ENCODE measurements at regions not wholly inside any gene's neighbourhood (a gene's known extent, or its start where the extent isn't known, plus 50 kb on each side); places are given as distances from the start of the nearest gene placed in this dataset.
"Not testable (repeated sequence)": the region's sequence is repeated elsewhere in the genome, so short reads cannot be mapped to it uniquely, and the experiment has no call there.

- DNase-seq (ENCODE audit: low read depth), result no peak
Measured at GRCh38 chr6:97917369-97917768, 634.4 kb upstream of the MMS22L start.

- DNase-seq (ENCODE audit: low read depth), result no peak
Measured at GRCh38 chr6:97919046-97919445, 636.0 kb upstream of the MMS22L start.

GRCh38 chr6:97919631-97920030, 636.6 kb upstream of the MMS22L start:
- no peak for DNase-seq (ENCODE audit: low read depth)

GRCh38 chr6:97923249-97923648, 640.2 kb upstream of the MMS22L start:
- DNase-seq (ENCODE audit: low read depth), result no peak

- DNase-seq (ENCODE audit: low read depth), result no peak
Measured at GRCh38 chr6:97925504-97925903, 642.5 kb upstream of the MMS22L start.

GRCh38 chr6:97939440-97940168, 656.6 kb upstream of the MMS22L start:
- no peak for DNase-seq (ENCODE audit: low read depth)

- DNase-seq (ENCODE audit: low read depth), result no peak
Measured at GRCh38 chr6:97947841-97948240, 664.8 kb upstream of the MMS22L start.

GRCh38 chr6:97958134-97958533, 675.1 kb upstream of the MMS22L start:
- DNase-seq (ENCODE audit: low read depth), result no peak

GRCh38 chr6:97963193-97963592, 680.2 kb upstream of the MMS22L start:
- DNase-seq (ENCODE audit: low read depth), result no peak

- DNase-seq (ENCODE audit: low read depth), result no peak
Measured at GRCh38 chr6:97969065-97969464, 686.0 kb upstream of the MMS22L start.

GRCh38 chr6:97977084-97977483, 694.1 kb upstream of the MMS22L start:
- no peak for DNase-seq (ENCODE audit: low read depth)

- no peak for DNase-seq (ENCODE audit: low read depth)
Measured at GRCh38 chr6:97978855-97979271, 695.8 kb upstream of the MMS22L start.

GRCh38 chr6:97979285-97979684, 696.3 kb upstream of the MMS22L start:
- DNase-seq (ENCODE audit: low read depth), result not testable (repeated sequence)

- DNase-seq (ENCODE audit: low read depth), result no peak
Measured at GRCh38 chr6:97989451-97989850, 706.4 kb upstream of the MMS22L start.

- no peak for DNase-seq (ENCODE audit: low read depth)
Measured at GRCh38 chr6:97995158-97995557, 712.1 kb upstream of the MMS22L start.

GRCh38 chr6:98002678-98003077, 719.7 kb upstream of the MMS22L start:
- DNase-seq (ENCODE audit: low read depth), result no peak

- DNase-seq (ENCODE audit: low read depth), result no peak
Measured at GRCh38 chr6:98014442-98015201, 731.6 kb upstream of the MMS22L start.

GRCh38 chr6:98016565-98016964, 733.5 kb upstream of the MMS22L start:
- DNase-seq (ENCODE audit: low read depth), result no peak

- DNase-seq (ENCODE audit: low read depth), result no peak
Measured at GRCh38 chr6:98020222-98020621, 737.2 kb upstream of the MMS22L start.

GRCh38 chr6:98024359-98024758, 741.3 kb upstream of the MMS22L start:
- DNase-seq (ENCODE audit: low read depth), result no peak

GRCh38 chr6:98027898-98028297, 744.9 kb upstream of the MMS22L start:
- no peak for DNase-seq (ENCODE audit: low read depth)

GRCh38 chr6:98033617-98034016, 750.6 kb upstream of the MMS22L start:
- DNase-seq (ENCODE audit: low read depth), result no peak

GRCh38 chr6:98036344-98036923, 753.4 kb upstream of the MMS22L start:
- DNase-seq (ENCODE audit: low read depth), result no peak

Data from stimulated activated CD8-positive, alpha-beta memory T cell treated with anti-CD3 and anti-CD28 coated beads, Interleukin-12 subunit alpha, Interleukin-12 subunit beta, amount 100 ng/mL, for 4 hours (primary cell).